ENCODE measurements at regions not wholly inside any gene's neighbourhood (a gene's known extent, or its start where the extent isn't known, plus 50 kb on each side); places are given as distances from the start of the nearest gene placed in this dataset.

GRCh38 chr2:11104794-11105660 lies 50.2 kb upstream of the SLC66A3 start:
- TF ChIP-seq POLR2A (IDR thresholded peaks at IDR 0.05) = no peak
- TF ChIP-seq CTCF (IDR thresholded peaks at IDR 0.05 in 4 of 5, conservative IDR thresholded peaks at IDR 0.05 in 1 of 5) = no peak
